H1 (cell line): ENCODE measurements at regions not wholly inside any gene's neighbourhood (a gene's known extent, or its start where the extent isn't known, plus 50 kb on each side); places are given as distances from the start of the nearest gene placed in this dataset.

ENCODE experiments used
- BRCA1 ChIP-seq: IDR thresholded peaks from 2 replicates; pipeline ENCODE4 v1.6.1; 2012; ENCODE audit warnings: low read depth, low read length, improper control_type of control experiment
- CHD1 ChIP-seq: IDR thresholded peaks from 2 replicates; pipeline ENCODE4 v1.6.1; 2012; ENCODE audit warnings: low read depth, low read length, improper control_type of control experiment
- CHD7 ChIP-seq: fragments of 300-600 bp; sonication (generic); IDR thresholded peaks from 2 replicates; pipeline ENCODE4 v1.7.1; 2012; ENCODE audit warnings: low read length, moderate library complexity, mild to moderate bottlenecking, inconsistent platforms; ENCODE audit not compliant: insufficient replicate concordance
- CREB1 ChIP-seq: IDR thresholded peaks from 2 replicates; pipeline ENCODE4 v1.6.1; 2012; ENCODE audit warnings: inconsistent platforms
- EP300 ChIP-seq, 2 experiments: IDR thresholded peaks; 1 replicate in 1 of 2; 2 replicates in 1 of 2; pipeline ENCODE4 v1.6.1; 2011 to 2012; ENCODE audit warnings: low read depth in 2 of 2, low read length in 2 of 2, mild to moderate bottlenecking in 2 of 2, borderline replicate concordance in 1 of 2, inconsistent platforms in 1 of 2, moderate library complexity in 1 of 2
- JUND ChIP-seq: IDR thresholded peaks from 2 replicates; pipeline ENCODE4 v1.6.1; 2011; ENCODE audit warnings: mild to moderate bottlenecking, improper control_type of control experiment, low read length
- KDM5A ChIP-seq: fragments of 200-600 bp; IDR thresholded peaks from 2 replicates; pipeline ENCODE4 v1.7.1; 2012; ENCODE audit warnings: mild to moderate bottlenecking, low read length, inconsistent platforms, mixed read lengths
- POLR2A ChIP-seq, 2 experiments: IDR thresholded peaks; 1 replicate in 1 of 2; 2 replicates in 1 of 2; pipeline ENCODE4 v1.6.1; 2011; ENCODE audit warnings: low read depth in 2 of 2, low read length in 2 of 2, mild to moderate bottlenecking in 2 of 2; ENCODE audit errors: control extremely low read depth in 1 of 2
- RFX5 ChIP-seq: IDR thresholded peaks from 2 replicates; pipeline ENCODE4 v1.6.1; 2011; ENCODE audit warnings: low read depth, low read length, improper control_type of control experiment, borderline replicate concordance
- SP2 ChIP-seq: IDR thresholded peaks from 2 replicates; pipeline ENCODE4 v1.6.1; 2012; ENCODE audit warnings: mild to moderate bottlenecking, low read length, inconsistent platforms
- TEAD4 ChIP-seq: IDR thresholded peaks from 2 replicates; pipeline ENCODE4 v1.6.1; 2012; ENCODE audit warnings: low read depth, low read length, inconsistent platforms, mixed read lengths

- no peak for TF ChIP-seq CHD7
- no peak for TF ChIP-seq SP2
- no peak for TF ChIP-seq JUND
- no peak for TF ChIP-seq KDM5A
- TF ChIP-seq RFX5 = no peak
- no peak for TF ChIP-seq POLR2A (IDR thresholded peaks at IDR 0.05; ENCODE audit: control extremely low read depth in 1 of 2, low read depth in 2 of 2, low read length in 2 of 2)
- TF ChIP-seq CREB1 = no peak
- TF ChIP-seq CHD1 = no peak
- no peak for TF ChIP-seq TEAD4
- no peak for TF ChIP-seq EP300 (IDR thresholded peaks at IDR 0.05; ENCODE audit: borderline replicate concordance in 1 of 2, low read depth in 2 of 2, low read length in 2 of 2)
- no peak for TF ChIP-seq BRCA1
Observed at GRCh38 chr11:30089921-30090320, 73.1 kb upstream of the KCNA4 start (continued).
